Endometrium (tissue), 2 donors: ENCODE measurements at regions not wholly inside any gene's neighbourhood (a gene's known extent, or its start where the extent isn't known, plus 50 kb on each side); places are given as distances from the start of the nearest gene placed in this dataset.

Experiments used
- FAIRE-seq: peaks from 2 replicates; lab custom pipeline; 2012; peaks lifted over from hg19 to GRCh38; lab: Jason Lieb, UNC
- donor health status: control.
- donor health status: control.

DNA sequence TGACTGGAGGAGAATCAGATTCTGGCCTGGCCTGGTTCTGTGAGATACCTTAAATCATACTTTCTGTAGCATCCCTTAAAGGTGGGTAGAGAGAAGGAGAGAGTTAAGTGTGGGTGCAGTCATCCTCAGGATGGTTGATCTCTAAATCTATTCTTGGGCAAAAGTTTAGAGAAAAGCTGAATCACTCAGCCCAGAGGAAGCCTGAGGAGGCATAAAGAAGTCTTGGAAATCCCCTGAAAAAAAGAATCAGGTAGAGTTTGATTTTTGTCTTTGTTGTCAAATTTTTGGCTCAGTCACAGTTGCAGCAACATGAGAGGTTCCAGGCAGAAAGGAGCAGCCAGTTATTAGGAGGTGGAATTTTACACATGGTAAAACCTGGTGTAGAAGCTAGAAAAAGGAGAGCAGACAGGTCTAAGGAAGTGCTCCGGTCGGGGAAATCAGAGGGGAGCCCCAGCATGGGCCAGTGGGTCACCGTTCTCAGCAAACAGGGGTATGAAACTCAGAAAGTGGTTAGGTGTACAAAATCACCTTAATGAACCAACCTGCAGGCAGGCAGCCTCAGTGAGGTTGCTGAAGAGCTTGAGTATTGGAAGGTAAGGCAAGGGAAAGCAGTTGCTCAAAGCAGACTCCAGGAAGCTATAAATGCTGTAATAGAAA lies 116.2 kb upstream of the CNTLN start:
- FAIRE-seq, result no peak

DNA sequence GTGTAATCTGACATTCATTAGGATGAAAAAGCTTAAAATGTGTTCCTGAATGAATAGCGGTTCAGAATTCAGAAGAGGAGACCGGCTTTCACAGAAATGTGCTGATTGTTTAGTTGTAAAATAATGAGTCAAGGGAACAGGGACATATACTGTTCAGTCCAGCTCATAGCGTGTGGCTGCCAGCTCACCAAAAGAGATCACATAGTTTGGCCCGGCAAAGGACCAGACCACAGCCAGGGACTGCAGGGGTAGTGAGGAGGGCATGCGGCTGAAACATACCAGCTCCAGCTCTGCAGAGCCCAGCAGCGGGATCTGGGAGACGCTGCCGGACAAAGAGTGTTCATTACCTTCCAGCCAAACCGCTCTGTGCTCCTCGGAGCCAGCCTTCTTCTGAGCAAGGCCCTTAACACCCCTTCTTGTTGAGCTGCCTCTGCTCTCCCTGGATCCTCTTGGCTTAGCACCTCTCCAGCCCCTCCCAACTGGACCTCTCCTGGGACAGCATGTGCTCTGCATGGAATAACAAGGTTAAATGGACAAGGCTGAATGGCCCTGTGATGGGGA lies 116.8 kb upstream of the CNTLN start:
- no peak for FAIRE-seq

DNA sequence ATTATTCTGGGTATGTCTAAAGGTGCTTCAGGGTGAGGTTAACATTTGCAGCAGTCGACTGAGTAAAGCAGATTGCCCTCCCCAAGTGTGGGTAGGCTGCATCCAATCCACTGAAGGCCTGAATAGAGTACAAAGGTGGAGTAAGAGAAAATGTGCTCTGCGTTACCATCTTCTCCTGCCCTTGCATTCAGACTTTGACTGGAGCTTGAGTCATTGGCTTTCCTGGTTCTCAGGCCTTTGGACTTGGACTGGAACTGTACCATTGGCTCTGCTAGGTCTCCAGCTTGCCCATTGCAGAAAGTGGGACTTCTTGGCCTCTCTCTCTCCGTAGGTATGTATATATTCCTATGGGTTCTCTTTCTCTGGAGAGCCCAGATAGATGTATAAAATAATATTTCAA lies 120.9 kb upstream of the CNTLN start:
- FAIRE-seq, result no peak

DNA sequence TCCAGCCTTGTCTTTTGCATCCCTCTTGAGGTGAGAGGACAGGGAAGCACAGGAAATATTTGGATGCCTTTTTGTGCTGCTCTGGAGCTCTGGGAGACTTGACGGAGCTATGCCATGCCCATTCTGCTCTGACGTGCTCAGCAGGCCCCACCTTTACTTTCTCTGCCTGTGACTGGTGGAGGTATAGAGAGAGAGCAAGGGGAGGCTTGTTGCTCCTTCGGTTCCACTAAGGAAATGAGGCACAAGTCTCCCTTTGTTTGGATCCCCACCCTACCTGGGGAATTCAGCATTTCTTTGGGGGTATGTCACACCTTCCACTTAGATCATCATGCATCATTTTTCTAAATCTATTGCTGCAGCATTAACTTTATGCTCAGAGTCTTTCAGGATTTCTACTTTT lies 121.8 kb upstream of the CNTLN start:
- no peak for FAIRE-seq

DNA sequence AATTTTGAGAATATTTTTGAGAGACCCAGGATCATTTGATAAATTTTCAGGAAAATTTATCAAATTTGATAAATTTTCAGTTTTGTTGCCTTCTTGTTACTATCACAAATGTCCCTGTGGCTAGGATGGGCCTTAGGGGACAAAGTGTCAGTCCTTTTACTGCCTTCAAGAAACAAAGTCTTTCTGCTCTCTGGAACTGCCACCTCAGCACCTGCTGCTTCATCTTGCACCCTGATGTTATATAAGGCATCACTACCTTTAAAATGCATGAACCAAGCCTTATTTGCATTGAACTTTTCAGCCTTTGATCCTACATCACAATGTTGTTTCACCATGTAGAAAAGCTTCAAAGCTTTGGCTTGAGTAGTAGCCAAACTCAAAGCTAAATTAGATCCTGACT lies 123.0 kb upstream of the CNTLN start:
- FAIRE-seq, result no peak

DNA sequence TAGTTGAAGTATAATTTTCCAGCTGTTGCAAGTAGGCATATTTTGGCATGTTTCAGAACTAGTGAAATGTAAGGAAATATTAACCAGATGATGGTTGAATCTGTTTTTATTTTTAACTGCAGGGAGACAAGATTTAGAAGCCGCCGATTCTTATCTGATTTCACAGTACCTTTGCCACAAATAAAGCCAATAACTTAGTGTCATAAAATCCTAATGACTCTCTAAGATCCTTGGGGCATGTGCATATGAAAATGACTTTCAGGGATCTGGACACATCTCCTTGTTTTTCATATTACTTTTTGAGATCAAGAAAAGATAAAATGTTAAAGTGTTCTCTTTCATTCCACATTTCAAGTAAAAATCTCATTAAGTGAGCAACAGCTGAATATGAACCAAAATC lies 125.8 kb upstream of the CNTLN start:
- no peak for FAIRE-seq

DNA sequence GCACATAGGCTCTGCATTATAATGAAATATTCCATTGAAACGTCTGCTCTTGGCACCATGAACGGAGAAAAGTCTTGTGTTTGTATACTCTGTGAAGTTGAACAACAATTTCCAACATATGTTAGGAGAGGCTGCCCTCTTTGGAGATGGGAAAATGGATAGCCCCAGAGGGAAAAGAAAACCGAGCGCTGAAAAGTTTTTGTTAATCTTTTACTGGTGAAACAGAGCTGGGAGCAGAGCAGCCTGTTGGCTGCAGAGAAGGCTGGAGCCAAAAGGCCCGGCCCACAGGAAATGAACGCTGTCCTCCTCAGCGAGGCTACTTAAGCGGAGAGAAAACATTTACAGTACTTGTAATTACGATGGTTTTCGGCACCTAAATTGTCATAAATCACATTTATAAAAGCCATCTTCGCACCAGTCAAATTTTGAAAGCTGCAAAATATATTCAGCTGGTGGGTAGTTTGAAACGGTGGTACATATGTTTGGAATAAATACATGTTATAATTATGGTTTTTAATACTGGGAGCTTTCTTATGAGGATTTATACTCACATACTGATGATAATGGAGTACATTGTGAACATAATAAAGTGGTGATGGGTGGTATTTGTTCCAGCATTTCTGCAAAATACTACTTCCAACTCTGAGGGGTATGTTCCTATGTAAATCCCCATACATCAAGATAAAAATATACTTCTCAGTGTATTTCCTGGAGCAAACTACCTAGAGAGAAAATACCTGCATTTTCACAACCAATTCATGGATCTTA lies 129.6 kb upstream of the CNTLN start:
- peak; percentile 85 for FAIRE-seq

DNA sequence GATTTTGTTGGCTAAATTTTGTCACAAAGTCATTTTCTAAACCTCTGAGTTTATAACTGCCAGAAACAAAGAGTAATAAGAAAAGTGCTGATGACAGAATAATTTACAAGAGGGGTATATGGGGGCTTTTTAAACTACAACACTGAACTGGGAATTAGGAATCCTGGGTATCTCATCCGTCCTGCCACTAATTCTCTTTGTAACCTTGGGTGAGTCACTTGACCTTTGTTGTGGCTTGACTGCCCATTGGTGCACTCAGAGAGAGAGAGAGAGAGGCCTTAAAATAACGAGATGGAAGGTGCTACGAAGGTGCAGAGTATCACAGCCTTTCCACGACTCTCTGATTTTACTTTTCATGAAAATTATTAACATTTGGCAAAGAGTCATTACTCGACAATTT lies 130.3 kb upstream of the CNTLN start:
- FAIRE-seq, result no peak

DNA sequence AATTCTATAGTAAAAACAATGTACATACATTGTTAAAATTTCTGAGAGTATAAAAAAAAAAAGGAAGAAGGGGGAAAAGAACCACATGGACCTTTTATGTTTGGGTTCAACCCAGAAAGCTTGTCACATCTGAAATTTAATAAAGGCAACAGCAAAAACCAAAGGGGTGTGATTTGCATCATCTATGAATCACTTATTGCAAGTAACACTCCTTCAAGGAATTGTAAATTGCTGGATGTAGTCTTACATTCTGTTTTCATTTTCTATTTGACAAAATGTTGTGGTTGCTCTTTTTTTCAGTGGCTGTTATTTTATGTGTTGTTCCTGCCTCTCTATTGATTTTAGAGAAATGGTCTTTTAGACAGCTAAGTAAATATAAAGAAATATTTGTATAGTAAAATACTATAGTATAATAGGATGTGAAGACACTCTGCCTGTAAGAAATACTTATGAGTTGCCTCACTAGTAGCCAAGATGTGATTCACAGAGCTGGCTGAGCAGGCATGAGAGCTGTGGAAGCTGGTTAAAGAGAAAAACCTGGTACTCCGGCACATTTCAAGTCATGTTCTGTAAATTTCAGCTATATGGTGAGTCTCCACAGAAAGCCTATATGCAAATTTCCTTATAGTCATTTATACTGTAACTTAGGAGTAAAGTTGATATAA lies 131.1 kb upstream of the CNTLN start:
- no peak for FAIRE-seq

DNA sequence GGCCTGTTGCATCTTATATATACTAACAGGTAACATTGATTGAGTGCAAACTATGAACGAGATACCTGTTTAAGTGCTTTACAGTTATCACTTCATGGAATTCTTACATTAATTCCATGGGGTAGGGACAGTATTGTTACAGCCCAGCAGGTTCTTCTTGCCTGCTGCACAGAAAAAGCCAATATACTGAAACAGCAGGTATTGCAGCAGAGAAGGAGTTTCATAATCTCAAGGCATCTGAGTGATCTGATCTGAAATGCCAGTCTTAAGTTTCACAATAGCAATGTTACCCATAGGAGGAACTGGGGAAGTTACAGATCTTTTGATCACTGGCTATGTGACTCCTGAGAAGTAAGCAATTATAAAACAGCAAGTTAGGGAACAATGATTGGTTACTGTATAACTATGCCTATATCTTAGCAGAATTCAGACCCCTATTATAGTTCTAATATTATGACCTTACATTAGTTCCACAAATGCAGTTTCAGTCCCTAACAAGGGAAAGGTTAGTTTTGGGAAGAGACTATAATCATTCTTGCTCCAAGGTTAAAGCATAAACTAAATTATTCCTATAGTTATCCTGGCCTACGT lies 126.5 kb upstream of the BNC2 start:
- no peak for FAIRE-seq

DNA sequence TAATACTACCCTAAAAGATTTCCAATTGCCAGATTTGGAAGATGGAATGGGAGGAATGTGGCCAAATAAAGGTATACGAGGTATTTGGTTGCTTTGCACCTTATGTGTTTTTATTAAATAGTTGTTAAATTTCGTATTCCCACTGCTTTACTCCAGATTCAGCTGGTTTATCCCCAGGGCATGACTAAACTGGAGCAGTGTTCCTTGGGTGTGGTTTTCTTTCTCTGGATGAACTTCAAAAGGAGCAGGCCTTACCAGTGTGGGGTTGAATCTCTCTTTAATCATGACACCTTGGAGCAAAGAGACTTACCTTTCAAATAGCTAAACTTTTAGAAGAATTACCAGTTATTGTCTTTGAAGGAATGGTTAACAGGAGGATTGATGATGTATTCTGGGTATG lies 121.7 kb upstream of the BNC2 start:
- FAIRE-seq, result no peak

DNA sequence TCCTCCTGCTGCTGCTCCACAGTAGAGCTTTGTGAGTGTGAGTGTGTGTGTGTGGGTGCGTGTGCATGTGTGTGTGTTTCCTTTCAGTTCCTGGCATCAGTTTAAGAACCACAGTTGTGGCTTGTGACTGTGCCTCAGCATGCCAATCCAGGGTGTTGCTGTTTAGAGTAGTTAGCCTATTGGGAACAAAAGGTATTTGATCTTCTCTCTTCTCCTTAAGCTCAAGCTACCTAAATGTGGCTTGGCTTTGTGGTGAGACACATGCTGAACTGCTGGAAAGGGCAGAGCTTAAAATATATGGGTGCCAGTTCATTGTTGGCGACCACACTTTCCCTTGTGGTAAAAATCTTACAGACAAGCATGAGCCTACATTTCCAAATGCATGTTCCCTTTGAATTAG lies 116.6 kb upstream of the BNC2 start:
- FAIRE-seq, result no peak

DNA sequence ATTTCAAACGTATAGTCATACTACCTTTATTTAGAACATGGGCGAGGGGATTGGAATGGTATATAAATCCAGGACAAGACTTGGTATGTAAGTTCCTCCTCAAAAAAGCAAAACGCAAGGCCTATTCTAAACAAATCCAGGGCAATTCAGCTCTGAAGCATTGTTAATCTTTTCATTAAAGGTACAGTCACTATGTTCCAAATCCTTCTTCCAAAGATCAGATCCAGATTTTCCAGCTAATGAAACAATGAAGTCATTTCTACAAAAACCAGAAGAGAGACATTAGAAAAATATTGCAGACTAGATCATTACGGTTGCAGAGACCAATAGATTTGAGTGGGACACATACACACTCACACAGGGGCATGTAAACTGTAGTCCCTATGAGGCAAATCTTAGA lies 116.1 kb upstream of the BNC2 start:
- FAIRE-seq, result no peak

DNA sequence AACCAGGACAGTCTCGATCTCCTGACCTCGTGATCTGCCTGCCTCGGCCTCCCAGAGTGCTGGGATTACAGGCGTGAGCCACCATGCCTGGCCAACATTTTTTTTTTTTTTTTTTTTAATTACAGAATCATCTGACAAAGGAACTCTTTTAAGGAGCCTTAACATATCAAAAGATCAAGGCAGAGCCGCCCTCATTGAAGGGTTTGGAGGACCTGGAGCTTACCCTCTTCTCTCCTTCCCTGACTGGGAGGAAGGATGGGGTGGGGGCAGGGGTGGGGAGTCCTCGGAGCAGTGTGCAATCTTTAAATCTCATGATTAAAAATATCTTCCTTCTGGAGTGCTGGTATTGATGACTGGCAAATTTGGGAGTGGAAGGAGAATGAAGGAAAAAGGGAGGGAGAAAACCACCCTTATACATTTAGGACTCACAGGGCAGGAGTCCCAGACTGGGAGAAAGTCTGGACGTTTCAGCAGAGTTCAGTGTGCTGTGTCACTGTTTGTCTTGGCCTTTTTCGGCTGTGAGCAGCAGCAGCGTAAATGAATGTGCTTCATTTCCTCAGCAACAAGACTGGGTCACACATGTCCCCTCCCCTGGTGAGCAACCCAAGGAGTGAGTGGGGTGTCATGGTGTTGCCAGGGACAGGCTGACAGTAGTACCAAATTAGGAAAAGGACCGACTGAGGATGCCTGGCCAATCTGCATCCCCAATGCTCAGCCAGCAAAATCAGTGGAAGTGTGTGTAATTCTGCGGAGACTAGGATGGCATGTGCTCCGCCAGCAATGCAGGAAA lies 115.3 kb upstream of the BNC2 start:
- no peak for FAIRE-seq

DNA sequence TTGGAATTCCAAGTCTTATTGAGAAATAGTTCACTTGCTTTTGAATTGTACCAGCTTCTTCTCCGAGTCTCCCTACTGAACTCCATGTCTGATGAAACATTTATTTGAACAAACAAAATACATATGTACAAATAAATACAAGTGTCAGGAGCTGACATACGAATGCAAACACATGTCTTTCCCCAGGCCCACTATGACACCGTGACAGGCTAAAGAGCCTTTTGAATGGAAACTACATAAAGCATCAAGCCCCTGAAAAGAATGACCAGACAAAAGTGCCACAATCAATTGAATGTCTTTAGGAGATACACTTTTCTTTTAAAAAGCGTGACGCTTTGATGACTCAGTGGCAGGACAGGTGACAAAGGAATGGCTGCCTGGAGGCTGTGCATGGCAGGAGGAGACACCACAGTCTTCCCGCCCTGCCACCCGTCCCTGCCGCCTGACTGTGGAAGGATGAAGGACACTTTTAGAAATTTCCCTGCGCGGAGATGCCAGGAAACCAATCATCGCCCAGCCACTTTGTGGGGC lies 112.4 kb upstream of the BNC2 start:
- FAIRE-seq, result no peak

DNA sequence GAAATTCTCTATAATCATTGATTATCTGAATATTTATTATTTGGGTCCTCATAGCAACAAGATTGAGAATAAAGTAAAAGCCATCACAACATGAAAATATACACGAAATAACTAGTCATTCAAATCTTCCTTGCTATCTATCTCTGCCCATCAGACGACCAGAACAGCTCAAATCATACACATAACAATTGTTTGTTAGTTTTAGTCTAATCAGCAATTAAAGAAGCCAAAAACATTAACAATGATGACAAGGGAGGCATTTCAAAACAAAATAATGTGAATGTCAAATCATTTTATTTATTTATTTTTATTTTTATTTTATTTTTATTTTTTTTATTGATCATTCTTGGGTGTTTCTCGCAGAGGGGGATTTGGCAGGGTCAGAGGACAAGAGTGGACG lies 106.0 kb upstream of the BNC2 start:
- FAIRE-seq, result peak; percentile 92

DNA sequence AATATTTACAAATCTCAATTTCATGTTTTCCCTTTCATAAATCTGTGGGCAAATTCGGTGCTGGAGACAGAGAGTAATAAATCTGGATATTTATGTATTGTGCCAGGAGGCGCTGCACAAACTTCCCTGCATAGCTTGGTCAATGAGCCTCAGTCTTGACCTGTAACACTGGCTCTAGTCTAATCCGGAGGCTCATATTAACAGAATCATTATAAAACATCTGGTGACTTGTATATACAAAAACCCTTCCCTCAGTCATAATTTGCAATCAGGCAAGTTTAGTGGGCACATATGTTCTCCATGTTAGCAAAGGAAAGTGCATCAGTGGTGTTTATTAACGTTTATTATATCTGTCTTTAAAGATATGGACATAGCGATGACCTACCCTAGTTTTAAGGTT lies 104.0 kb upstream of the BNC2 start:
- FAIRE-seq, result peak; percentile 82

DNA sequence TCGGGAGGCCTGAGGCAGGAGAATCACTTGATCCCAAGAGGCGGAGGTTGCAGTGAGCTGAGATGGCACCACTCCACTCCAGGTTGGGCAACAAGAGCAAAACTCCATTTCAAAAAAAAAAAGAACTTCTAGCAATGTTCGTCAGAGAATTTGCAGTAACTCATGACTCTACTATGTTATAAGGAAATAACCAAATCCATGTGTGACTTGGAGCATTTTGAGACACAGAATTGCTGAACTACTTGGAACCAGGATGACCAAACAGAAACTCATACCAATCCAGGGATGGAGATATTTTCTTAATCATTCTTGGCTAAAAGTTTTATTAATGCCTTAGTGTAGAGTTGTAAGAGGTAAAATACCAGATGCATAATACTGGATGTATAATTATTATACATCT lies 99.9 kb upstream of the BNC2 start:
- FAIRE-seq, result no peak

DNA sequence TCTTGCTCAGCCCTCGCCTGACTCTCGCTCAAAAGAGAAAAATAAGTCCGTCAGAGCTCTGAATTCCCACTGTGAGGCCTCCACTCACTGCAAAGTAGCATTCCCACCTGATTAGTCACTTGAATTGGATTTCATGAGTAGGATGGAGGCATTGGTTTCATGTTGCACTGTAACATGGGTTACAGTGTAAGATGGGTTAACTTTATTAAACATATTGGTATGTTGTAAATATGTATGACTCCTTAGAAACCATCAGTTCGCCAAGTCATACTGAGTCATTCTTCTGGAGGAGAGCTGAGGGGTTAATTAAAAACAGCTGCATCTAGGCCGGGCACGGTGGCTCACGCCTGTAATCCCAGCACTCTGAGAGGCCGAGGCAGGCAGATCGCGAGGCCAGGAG lies 93.8 kb upstream of the BNC2 start:
- FAIRE-seq, result no peak

DNA sequence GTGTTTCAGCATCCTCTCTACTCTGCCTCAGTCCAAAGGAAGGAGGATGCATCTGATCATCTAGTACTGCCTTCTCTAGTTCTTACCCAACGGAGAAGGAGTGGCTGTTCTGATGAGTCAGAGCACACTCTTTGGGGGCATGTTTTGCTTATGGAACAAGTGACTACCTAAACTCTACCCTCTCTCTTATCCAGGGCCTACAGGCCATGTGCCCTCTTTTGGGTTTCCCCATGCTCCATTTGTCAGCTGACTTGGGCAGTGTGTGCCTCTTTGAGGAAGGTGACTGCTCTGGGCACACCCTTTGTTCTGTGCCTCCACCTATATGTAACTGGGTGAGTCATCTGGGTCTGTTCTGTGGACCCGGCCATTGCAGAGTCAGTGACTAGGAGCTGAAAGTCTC lies 89.6 kb upstream of the BNC2 start:
- FAIRE-seq, result no peak

DNA sequence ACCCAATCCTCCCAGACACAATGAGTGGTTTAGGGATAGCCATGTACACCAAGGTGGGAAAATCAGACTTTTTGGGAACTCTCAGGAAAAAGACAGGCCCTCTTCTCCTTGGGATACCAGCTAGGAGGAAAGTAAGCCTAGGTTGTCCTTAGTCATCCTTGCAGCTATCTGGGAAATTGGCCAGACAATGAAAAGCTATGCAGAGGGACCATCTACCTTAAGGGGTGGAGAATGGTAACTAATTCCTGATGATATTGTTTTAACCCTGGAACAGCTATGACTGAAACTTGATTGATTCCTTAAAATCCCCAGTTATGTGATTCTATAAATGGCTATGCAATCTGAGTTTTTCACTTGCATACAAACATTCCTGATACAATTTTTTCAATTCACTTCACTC lies 88.9 kb upstream of the BNC2 start:
- no peak for FAIRE-seq

DNA sequence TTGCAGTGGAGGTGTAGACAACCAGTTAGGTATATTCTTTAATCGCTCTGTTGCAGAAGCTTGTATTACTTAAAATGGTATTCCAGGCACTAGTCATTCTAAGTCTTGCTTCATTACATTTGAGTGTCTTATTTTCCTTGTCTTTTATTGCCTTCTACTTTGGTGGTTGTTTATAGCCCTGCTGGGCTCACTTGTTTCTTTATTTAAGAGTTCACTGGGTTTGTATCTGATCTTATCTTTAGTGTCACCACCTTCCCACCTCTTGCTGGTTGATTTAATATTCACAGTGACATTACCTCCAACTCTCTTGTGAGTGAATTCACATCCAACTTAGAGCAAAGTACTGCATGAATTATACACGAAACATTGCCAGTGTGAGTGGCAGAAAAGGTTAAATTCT lies 83.6 kb upstream of the BNC2 start:
- no peak for FAIRE-seq
